Natural killer cell treated with Interleukin-12 subunit alpha and Interleukin-12 subunit beta and Interleukin-15 and Interleukin-18, amount 100 ng/mL, for 72 hours (primary cell): ENCODE measurements at regions not wholly inside any gene's neighbourhood (a gene's known extent, or its start where the extent isn't known, plus 50 kb on each side); places are given as distances from the start of the nearest gene placed in this dataset.

ENCODE experiments used
- ATAC-seq, 2 donors: fragments of 150-1000 bp; cut with Tn5 transposase in 1 of 2; sonication (Bioruptor Pico), chemical (Tn5 transposase) in 1 of 2; 2 replicates each; pipeline ENCODE4 v1.10.0; 2021
- DNase-seq: peaks from one replicate; pipeline ENCODE4 v3.0.0; 2022; ENCODE audit warnings: low spot score
- H3K27ac Mint-ChIP-seq, 2 donors: 1 replicate in 1 of 2; 2 replicates in 1 of 2; pipeline ENCODE4 v1.8.0; 2022; ENCODE audit warnings: mixed read lengths in 2 of 2, mild to moderate bottlenecking in 1 of 2, moderate library complexity in 1 of 2
- H3K27me3 Mint-ChIP-seq, 2 donors: 1 replicate in 1 of 2; 2 replicates in 1 of 2; pipeline ENCODE4 v1.8.0; 2022; ENCODE audit warnings: mixed read lengths in 2 of 2
- H3K36me3 Mint-ChIP-seq: one replicate; pipeline ENCODE4 v1.8.0; 2022; ENCODE audit warnings: mixed read lengths
- H3K4me1 Mint-ChIP-seq, 2 donors: 1 replicate in 1 of 2; 2 replicates in 1 of 2; pipeline ENCODE4 v1.8.0; 2022; ENCODE audit warnings: low read depth in 2 of 2, mixed read lengths in 2 of 2, mild to moderate bottlenecking in 1 of 2
- H3K4me3 Mint-ChIP-seq: one replicate; pipeline ENCODE4 v1.8.0; 2022; ENCODE audit warnings: mixed read lengths
- H3K9me3 Mint-ChIP-seq: 2 replicates; pipeline ENCODE4 v1.8.0; 2022; ENCODE audit warnings: mixed read lengths

DNA sequence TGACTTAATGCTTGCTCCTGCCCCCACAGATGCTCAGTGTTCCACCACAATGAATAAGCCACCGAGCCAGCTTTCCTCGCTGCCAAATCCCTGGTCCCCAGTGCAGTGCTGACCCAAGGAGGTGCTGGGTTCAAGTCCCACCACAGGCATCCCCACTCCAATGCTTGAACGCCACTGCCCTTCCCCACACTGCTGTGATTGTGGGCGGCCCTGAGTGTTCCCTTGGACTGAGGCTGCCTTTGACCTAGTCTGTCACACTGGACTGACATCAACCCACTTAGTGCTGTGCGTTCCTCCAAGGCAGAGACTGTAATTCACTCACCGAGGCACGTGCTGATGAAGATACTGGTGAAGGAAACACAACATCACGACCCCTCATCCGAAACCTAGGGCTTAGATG lies 83.4 kb upstream of the TMCC3 start:
- ATAC-seq: peak in 1 of 2 donors; percentile 51
- no peak for DNase-seq
- peaks cover 0 to 4% of the 10 kb centered on the region in 2 donors for H3K4me1 Mint-ChIP-seq
- H3K36me3 Mint-ChIP-seq: no peaks in the 10 kb centered on the region
- H3K27ac Mint-ChIP-seq: no peak overlapping the region
- no peak overlapping the region for H3K4me3 Mint-ChIP-seq
- peaks cover 0 to 11% of the 10 kb centered on the region in 2 donors for H3K27me3 Mint-ChIP-seq
- no peaks in the 10 kb centered on the region for H3K9me3 Mint-ChIP-seq

DNA sequence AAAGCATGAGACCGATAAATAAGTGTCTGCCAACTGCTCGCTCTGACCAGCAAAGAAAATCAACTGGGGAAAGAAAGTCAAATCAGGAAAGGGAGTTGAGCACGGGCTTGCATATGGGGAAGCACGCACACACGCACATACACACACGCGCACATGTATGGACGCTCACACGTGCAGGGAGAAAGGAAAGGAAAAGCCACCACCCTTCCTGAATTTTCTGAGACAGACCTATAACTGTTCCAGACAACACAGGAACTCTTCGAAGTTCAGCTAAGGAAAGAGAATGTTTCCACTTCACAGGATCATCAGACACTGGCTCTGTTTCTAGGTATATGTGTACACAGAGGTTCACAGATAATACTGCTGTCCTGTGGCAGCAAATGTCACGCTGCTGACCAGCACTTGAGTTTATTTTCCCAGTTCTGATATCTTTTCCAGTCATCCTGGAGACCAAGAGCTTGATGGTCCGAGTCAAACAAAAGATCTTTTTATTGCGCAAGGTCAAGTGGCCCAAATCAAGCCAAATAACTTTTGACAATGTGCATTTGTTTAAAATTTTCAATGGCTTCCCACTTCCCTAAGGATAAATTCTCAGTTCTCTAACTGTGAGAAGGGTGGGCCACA lies 82.1 kb upstream of the TMCC3 start:
- H3K4me3 Mint-ChIP-seq: no peak overlapping the region
- ATAC-seq (no peak), DNase-seq (no peak)
- H3K9me3 Mint-ChIP-seq: no peaks in the 10 kb centered on the region
- H3K27me3 Mint-ChIP-seq: peaks cover 0 to 11% of the 10 kb centered on the region in 2 donors
- no peaks in the 10 kb centered on the region for H3K36me3 Mint-ChIP-seq
- peaks cover 0 to 7% of the 10 kb centered on the region in 2 donors for H3K4me1 Mint-ChIP-seq
- no peak overlapping the region for H3K27ac Mint-ChIP-seq

DNA sequence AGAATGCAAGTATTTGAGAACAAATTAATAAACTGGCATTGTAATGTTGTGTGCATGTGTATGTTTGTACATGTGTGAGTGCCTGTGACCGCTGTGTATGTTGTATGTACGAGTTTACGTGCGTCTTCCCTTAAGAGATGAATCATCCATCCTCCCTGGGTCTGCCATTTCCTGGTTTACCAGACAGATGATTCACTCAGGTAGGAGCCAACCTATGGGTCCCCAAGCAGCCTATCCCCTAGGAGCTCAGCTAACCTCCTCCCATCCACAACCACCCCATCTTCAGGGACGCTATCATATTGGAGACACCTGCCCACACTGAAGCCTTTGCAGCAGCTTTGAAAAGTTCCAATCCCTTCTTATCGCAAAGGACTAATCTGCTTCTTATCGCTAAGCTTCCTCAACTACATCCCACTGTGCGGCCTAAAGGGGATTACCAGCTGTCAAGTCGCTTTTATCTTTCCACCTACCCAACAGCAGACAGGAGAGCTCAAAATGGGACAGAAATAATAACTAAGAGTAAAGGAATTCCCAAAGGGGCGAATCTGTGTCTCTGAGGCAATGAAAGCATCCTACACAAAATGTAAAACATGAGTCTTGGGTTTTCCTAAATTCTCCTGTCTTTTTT lies 81.5 kb upstream of the TMCC3 start:
- no peaks in the 10 kb centered on the region for H3K36me3 Mint-ChIP-seq
- peaks cover 0 to 9% of the 10 kb centered on the region in 2 donors for H3K4me1 Mint-ChIP-seq
- no peak overlapping the region for H3K4me3 Mint-ChIP-seq
- H3K27me3 Mint-ChIP-seq: peaks cover 0 to 9% of the 10 kb centered on the region in 2 donors
- DNase-seq (no peak), ATAC-seq (no peak)
- no peak overlapping the region for H3K27ac Mint-ChIP-seq
- H3K9me3 Mint-ChIP-seq: no peaks in the 10 kb centered on the region

DNA sequence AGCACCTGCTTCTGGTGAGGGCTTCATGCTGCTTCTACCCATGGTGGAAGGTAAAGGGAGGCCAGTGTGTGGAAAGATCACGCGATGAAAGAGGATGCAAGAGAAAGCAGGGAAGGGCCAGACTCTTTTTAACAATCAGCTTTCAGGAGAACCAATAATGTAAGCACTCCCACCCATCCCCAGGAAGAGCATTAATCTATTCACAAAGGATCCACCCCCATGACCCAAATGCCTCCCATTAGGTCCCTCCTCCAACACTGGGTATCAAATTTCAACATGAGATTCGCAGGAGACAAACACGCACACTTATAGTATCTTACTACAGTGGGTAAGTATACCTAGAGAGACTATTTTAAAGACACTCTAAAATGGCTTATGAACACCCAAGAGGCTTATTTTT lies 80.5 kb upstream of the TMCC3 start:
- DNase-seq (no peak), ATAC-seq (no peak)
- Mint-ChIP-seq H3K27ac (no peak overlapping the region), H3K36me3 (no peaks in the 10 kb centered on the region), H3K27me3 (peaks cover 0 to 9% of the 10 kb centered on the region in 2 donors), H3K4me3 (no peak overlapping the region), H3K4me1 (peaks cover 0 to 9% of the 10 kb centered on the region in 2 donors), H3K9me3 (no peaks in the 10 kb centered on the region)

DNA sequence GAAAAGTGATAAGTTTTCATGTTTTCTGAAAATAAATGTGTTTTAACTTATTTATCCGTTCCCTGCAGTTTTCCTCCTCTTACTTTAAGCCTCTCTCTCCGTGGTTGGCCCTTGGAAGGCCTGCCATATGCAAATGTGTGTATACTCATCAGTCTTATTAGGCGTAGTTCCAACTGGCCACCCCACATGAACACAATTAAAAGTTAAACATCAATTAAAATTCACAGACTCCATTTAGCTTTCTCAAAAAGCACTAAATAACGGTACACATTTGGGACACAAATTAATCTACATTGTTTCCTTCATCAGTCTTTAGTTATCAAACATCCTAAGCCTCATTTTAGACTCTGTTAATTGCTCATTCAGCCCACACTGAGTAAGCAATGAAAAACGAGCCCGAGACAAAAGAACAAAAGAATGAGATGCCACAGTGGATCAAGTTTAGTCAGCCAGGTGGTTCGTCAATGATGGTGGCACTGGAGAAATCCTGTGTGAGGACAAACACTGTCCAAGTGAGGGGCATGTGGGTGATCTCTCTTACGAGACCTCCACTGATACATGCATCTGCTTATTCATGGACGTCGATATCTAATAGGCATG lies 76.0 kb upstream of the TMCC3 start:
- H3K4me3 Mint-ChIP-seq: no peak overlapping the region
- no peaks in the 10 kb centered on the region for H3K36me3 Mint-ChIP-seq
- no peaks in the 10 kb centered on the region for H3K27me3 Mint-ChIP-seq
- peaks cover 0 to 8% of the 10 kb centered on the region in 2 donors for H3K4me1 Mint-ChIP-seq
- DNase-seq (no peak), ATAC-seq (no peak)
- no peak overlapping the region for H3K27ac Mint-ChIP-seq
- no peaks in the 10 kb centered on the region for H3K9me3 Mint-ChIP-seq

DNA sequence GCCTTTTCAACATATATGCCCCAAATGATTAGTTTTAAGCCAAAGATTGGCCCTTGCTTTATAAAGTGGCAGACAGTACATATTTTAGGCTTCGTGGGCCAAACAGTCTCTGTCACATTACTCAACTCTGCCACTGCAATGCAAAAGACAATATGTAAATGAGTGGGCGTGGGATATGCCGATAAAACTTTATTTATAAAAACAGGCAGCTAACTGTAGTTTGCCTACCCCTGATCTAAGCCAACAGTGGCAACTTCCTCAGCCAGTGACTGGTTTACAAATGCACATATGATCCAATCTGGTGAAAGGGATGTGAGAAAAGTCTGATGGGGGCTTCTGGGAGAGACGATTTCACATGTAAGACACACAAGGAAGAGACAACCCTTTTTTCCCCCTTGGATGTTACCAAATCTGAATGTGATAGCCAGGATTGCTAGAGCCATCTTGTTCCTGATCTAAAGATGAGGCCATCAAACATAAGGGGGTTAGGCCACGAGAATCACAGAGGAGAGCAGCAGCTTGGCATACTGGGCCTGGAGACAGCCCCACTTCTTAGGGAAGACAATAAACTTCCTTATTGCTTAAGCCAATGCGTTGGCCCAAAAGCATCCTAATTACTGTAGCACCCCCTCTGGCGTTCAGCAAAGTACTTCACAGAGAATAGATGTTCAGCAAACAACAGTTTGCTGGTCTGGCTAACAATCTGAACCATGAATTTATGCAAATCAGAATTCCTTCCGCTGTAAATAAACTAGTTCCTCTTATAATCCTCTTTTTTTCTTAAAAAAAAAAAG lies 75.2 kb upstream of the TMCC3 start:
- ATAC-seq (no peak), DNase-seq (no peak)
- H3K36me3 Mint-ChIP-seq: no peaks in the 10 kb centered on the region
- no peaks in the 10 kb centered on the region for H3K9me3 Mint-ChIP-seq
- H3K27ac Mint-ChIP-seq: no peak overlapping the region
- no peaks in the 10 kb centered on the region for H3K27me3 Mint-ChIP-seq
- peaks cover 0 to 8% of the 10 kb centered on the region in 2 donors for H3K4me1 Mint-ChIP-seq
- H3K4me3 Mint-ChIP-seq: no peak overlapping the region

DNA sequence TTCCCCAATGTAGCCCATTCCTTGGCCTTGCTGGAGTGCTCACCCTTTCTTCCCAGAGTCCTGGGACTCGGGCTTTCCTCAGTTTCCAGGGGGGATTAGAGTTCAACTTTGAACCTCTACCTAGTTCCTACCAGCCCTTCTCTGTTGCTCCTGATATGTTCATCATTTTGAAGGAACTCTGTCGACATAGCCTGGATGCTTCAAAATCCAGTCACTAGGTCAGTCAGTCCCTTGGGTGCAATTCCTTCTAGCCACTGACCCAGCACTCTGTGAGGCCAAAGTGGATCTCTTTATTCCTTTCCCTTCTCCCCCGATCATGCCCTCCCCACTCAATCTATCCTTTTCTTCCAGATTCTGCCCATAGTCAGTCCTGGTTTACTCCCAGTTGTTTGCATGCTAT lies 72.3 kb upstream of the TMCC3 start:
- no peak for DNase-seq
- ATAC-seq: no peak
- Mint-ChIP-seq H3K4me3 (no peak overlapping the region), H3K27ac (no peak overlapping the region), H3K27me3 (peaks cover 0 to 2% of the 10 kb centered on the region in 2 donors), H3K4me1 (peaks cover 0 to 7% of the 10 kb centered on the region in 2 donors), H3K9me3 (no peaks in the 10 kb centered on the region), H3K36me3 (no peaks in the 10 kb centered on the region)

DNA sequence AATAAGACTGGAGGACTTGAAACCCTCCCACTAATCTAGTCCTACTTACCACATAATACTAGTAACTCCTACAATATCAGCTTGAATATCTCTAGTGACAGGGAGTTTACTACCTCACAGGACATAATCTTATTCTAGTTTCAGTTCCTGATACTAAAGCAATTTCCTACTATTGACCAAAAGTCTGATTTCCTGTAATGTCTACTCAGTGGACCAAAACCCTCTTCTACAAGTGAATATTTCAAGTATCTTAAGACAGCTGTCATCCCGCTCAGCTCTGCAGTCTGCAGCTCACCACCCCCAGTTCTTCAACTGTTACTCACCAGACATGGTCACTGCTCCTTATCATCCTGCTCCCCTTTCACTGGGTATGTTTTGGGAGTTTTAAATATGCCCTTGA lies 70.8 kb upstream of the TMCC3 start:
- no peak overlapping the region for H3K4me3 Mint-ChIP-seq
- no peak overlapping the region for H3K27ac Mint-ChIP-seq
- no peaks in the 10 kb centered on the region for H3K36me3 Mint-ChIP-seq
- DNase-seq (no peak), ATAC-seq (no peak)
- H3K9me3 Mint-ChIP-seq: no peaks in the 10 kb centered on the region
- peaks cover 0 to 2% of the 10 kb centered on the region in 2 donors for H3K27me3 Mint-ChIP-seq
- H3K4me1 Mint-ChIP-seq: peaks cover 0 to 3% of the 10 kb centered on the region in 2 donors

DNA sequence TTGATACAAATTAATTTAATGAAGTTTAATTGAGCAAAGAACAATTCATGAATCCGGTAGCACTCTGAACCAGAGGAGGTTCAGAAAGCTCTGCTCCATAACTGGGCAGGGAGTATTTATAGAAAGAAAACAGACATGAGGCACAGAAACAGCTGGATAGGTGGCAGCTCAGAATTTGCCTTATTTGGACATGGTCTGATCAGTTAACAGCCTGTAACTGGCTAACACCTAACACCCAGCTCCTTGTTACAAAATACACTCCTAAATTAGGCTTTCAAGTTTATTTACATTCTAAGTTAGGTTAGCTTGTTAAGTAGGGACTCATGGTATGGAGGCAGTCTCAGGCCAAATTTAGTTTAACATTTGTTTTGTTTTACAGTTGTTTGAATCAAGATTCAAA lies 67.8 kb upstream of the TMCC3 start:
- Mint-ChIP-seq H3K27ac (no peak overlapping the region), H3K4me1 (peaks cover 0 to 3% of the 10 kb centered on the region in 2 donors)

DNA sequence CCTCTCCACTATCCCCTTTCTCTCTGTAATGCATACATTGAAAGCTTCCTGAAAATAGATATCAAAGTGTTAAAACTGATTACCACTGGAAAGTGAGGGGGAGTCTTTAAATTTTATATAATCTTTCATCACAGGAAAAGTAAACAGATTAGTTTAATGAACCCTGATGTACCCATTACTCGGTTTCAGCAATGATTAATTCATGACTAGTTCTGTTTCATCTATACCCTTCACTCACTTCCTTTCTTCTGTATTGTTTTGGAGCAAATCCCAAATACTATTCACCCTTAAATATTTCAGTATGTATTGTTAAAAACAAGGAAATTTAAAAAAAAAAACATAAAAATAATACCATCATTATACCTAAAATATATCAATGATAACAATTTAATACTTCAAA lies 67.3 kb upstream of the TMCC3 start:
- no peak overlapping the region for H3K27ac Mint-ChIP-seq

More for the DNA sequence above, 67.8 kb upstream of the TMCC3 start:
- Mint-ChIP-seq H3K9me3 (no peaks in the 10 kb centered on the region), H3K36me3 (no peaks in the 10 kb centered on the region), H3K4me3 (no peak overlapping the region), H3K27me3 (peaks cover 0 to 2% of the 10 kb centered on the region in 2 donors)
- DNase-seq (no peak), ATAC-seq (no peak)

DNA sequence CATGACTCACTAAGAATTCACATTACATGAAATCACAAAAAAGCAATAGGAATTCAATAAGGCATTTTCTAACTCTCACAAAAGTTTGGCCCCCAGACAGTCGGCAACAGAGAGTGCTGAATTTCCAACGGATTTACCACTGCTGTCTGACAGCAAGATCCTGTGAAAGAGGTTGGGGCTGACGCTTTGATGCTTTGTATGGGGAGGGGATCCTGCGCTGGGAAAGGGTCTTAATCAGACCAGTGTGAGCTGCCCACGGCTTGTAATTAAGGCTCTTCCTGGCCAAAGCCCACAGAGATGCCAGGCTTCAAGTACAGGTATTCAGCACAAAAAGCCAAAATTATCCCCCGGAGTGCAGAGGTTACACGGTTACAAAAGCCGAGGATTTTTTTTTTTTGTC lies 66.8 kb upstream of the TMCC3 start:
- Mint-ChIP-seq H3K27me3 (peaks cover 0 to 2% of the 10 kb centered on the region in 2 donors), H3K9me3 (no peaks in the 10 kb centered on the region)

More for the DNA sequence above, 67.3 kb upstream of the TMCC3 start:
- ATAC-seq: no peak
- peaks cover 0 to 2% of the 10 kb centered on the region in 2 donors for H3K27me3 Mint-ChIP-seq
- DNase-seq: no peak
- no peak overlapping the region for H3K4me3 Mint-ChIP-seq
- no peaks in the 10 kb centered on the region for H3K9me3 Mint-ChIP-seq
- no peaks in the 10 kb centered on the region for H3K36me3 Mint-ChIP-seq
- no peaks in the 10 kb centered on the region for H3K4me1 Mint-ChIP-seq

DNA sequence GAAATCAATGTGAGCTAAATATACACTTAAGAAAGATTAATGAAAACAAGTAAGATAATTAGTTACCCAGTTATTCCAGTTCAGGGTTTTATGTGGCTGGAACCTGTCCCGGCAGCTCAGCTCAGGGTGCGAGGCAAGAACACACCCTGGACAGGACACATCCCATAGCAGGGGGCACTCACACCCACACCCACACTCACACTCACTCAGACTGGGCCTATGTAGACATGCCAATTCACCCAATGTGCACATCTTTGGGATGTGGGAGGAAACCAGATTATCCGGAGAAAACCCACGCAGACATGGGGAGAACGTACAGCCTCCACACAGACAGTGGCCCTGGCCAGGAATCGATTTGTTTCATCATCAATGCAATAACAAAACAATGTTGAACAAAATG lies 66.0 kb upstream of the TMCC3 start:
- no peak overlapping the region for H3K4me3 Mint-ChIP-seq
- DNase-seq (no peak), ATAC-seq (no peak)
- no peaks in the 10 kb centered on the region for H3K4me1 Mint-ChIP-seq
- H3K36me3 Mint-ChIP-seq: no peaks in the 10 kb centered on the region
- no peak overlapping the region for H3K27ac Mint-ChIP-seq
- no peaks in the 10 kb centered on the region for H3K9me3 Mint-ChIP-seq
- peaks cover 0 to 2% of the 10 kb centered on the region in 2 donors for H3K27me3 Mint-ChIP-seq

More for the DNA sequence above, 66.8 kb upstream of the TMCC3 start:
- DNase-seq (no peak), ATAC-seq (no peak)
- H3K27ac Mint-ChIP-seq: no peak overlapping the region
- no peaks in the 10 kb centered on the region for H3K36me3 Mint-ChIP-seq
- no peaks in the 10 kb centered on the region for H3K4me1 Mint-ChIP-seq
- H3K4me3 Mint-ChIP-seq: no peak overlapping the region

DNA sequence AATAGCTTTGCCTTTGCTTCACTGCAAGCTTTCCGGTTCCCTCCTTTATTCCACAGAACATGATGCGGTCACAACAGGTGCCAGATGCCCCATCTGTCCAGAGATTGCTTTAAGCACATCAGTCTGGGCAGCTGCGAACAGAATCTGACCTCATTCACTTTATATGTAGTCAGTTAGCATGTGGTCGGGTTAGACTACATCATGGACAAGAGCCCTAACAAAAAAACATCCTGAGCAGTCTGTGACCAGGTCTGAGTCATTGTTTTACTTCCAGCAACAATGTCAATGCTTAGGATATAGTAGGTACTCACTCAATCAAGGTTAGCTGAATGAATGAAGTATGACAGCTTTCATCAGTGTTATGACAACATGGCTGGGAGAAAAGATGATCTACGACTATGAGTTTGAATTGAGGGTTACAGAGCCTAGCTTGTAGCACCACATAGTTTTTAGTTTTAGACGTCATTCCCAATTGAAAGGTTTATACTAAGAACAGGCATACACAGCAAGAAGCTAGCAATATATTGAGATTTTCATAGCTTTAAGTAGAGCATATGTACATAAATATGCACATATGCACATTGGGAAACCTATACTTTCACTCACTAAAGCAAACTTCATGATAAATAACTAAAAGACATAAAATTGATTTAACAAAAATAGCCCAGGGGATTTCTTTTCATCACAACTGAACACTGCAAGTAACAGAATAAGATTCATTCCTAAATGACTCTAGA lies 64.2 kb upstream of the TMCC3 start:
- ATAC-seq (peak in 1 of 2 donors; percentile 20), DNase-seq (no peak)
- Mint-ChIP-seq H3K36me3 (no peaks in the 10 kb centered on the region), H3K4me3 (no peak overlapping the region), H3K27ac (no peak overlapping the region), H3K27me3 (peaks cover 0 to 2% of the 10 kb centered on the region in 2 donors), H3K9me3 (no peaks in the 10 kb centered on the region), H3K4me1 (no peaks in the 10 kb centered on the region)
